Endothelial cell of hepatic sinusoid (primary cell): ENCODE measurements at regions not wholly inside any gene's neighbourhood (a gene's known extent, or its start where the extent isn't known, plus 50 kb on each side); places are given as distances from the start of the nearest gene placed in this dataset.

Experiments
- in situ Hi-C: cut with HindIII; loops from 2 replicates; pipeline ENCODE4 v1.10.0; 2017; ENCODE audit warnings: low sequenced_read_pairs

- in situ Hi-C loops: no loop called here
Observed at GRCh38 chr16:52597772-52598483, 51.0 kb upstream of the TOX3 start.

- in situ Hi-C loops: no loop called here
Observed at GRCh38 chr16:52597073-52597771, 50.3 kb upstream of the TOX3 start.
